ENCODE measurements at regions not wholly inside any gene's neighbourhood (a gene's known extent, or its start where the extent isn't known, plus 50 kb on each side); places are given as distances from the start of the nearest gene placed in this dataset.

DNA sequence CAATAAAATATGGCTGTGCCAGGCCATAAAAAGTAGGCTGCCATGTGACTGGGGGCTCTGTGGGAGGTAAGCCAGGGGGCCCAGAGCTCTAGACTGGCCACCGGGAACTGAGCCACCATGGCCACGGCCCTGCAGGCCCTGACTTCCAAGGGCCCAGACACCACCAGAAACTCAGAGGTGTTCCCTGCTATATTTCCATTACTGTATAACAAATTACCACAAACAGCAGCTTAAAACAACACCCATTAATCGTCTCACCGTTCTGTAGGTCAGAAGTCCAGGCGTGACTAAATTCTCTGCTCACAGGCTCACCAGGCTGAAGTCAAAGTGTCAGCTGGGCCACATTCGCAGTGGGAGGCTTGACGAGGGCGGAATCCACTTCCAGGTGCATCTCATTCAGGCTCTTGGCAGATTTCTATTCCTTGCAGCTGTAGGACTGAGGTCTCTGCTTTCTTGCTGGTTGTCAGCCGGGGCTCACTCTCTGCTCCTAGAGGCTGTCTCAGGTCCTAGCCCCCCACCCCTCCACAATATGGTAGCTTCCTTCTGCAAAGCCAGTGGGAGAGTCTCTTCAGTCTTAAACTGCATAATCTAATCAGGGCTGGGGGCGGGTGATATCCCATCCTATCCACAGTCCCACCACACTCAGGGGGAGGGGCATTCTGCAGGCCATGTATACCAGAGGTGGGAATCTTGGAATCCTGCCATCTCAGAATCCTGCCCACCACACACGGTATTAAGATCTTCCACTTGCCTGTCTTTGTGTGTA lies 125.4 kb downstream of the C5orf15 start:
- no peaks in the 10 kb centered on the region for H3K36me3 ChIP-seq (ENCODE audit: control insufficient read depth in 2 of 2, extremely low read depth in 1 of 2, insufficient read depth in 2 of 2, low read length in 2 of 2)
- no peak overlapping the region for H3K4me2 ChIP-seq (ENCODE audit: control insufficient read depth, extremely low read depth, insufficient read depth, low read depth, low read length)
- TF ChIP-seq, protein P1, sequence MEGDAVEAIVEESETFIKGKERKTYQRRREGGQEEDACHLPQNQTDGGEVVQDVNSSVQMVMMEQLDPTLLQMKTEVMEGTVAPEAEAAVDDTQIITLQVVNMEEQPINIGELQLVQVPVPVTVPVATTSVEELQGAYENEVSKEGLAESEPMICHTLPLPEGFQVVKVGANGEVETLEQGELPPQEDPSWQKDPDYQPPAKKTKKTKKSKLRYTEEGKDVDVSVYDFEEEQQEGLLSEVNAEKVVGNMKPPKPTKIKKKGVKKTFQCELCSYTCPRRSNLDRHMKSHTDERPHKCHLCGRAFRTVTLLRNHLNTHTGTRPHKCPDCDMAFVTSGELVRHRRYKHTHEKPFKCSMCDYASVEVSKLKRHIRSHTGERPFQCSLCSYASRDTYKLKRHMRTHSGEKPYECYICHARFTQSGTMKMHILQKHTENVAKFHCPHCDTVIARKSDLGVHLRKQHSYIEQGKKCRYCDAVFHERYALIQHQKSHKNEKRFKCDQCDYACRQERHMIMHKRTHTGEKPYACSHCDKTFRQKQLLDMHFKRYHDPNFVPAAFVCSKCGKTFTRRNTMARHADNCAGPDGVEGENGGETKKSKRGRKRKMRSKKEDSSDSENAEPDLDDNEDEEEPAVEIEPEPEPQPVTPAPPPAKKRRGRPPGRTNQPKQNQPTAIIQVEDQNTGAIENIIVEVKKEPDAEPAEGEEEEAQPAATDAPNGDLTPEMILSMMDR (optimal IDR thresholded peaks at IDR 0.05 in 1 of 3, IDR thresholded peaks at IDR 0.05 in 1 of 3, conservative IDR thresholded peaks at IDR 0.05 in 1 of 3; ENCODE audit: extremely low read depth in 1 of 3, insufficient read depth in 2 of 3, low read length in 3 of 3): no peak
- TF ChIP-seq EZH2 (IDR thresholded peaks at IDR 0.05; ENCODE audit: low read length): no peak
- peaks cover 12% of the 10 kb centered on the region for H3K4me1 ChIP-seq (ENCODE audit: control insufficient read depth, extremely low read depth, insufficient read depth, low read length)
- no peak overlapping the region for H2AFZ ChIP-seq (ENCODE audit: control insufficient read depth, low read length)
- peaks cover 3% of the 10 kb centered on the region for H3K9me1 ChIP-seq (ENCODE audit: control insufficient read depth, extremely low read depth, insufficient read depth, low read length)
- no peaks in the 10 kb centered on the region for H3K79me2 ChIP-seq (ENCODE audit: control insufficient read depth, insufficient read depth, low read length)
- dilution Hi-C loops (cut with MboI; ENCODE audit: extremely low pct_ligation_motif_present, low sequenced_read_pairs): no loop called here
- FAIRE-seq (no peak), DNase-seq (ENCODE audit: low read depth, low spot score) (no peak)
- no peak overlapping the region for H3K9ac ChIP-seq (ENCODE audit: control insufficient read depth, extremely low read depth, insufficient read depth, low read length)
- H3K27me3 ChIP-seq (ENCODE audit: control insufficient read depth, extremely low read depth, insufficient read depth, low read length): peaks cover 73% of the 10 kb centered on the region
- no peaks in the 10 kb centered on the region for H3K9me3 ChIP-seq (ENCODE audit: control insufficient read depth, low read depth, low read length)
- no peak overlapping the region for H3K4me3 ChIP-seq (ENCODE audit: control insufficient read depth in 2 of 3, extremely low read depth in 1 of 3, insufficient read depth in 2 of 3, low read depth in 1 of 3, low read length in 3 of 3)
- no peak overlapping the region for H3K27ac ChIP-seq (ENCODE audit: control insufficient read depth, insufficient read depth, low read length)
- peaks cover 6% of the 10 kb centered on the region for H4K20me1 ChIP-seq (ENCODE audit: control insufficient read depth, extremely low read depth, insufficient read depth, low read length)

DNA sequence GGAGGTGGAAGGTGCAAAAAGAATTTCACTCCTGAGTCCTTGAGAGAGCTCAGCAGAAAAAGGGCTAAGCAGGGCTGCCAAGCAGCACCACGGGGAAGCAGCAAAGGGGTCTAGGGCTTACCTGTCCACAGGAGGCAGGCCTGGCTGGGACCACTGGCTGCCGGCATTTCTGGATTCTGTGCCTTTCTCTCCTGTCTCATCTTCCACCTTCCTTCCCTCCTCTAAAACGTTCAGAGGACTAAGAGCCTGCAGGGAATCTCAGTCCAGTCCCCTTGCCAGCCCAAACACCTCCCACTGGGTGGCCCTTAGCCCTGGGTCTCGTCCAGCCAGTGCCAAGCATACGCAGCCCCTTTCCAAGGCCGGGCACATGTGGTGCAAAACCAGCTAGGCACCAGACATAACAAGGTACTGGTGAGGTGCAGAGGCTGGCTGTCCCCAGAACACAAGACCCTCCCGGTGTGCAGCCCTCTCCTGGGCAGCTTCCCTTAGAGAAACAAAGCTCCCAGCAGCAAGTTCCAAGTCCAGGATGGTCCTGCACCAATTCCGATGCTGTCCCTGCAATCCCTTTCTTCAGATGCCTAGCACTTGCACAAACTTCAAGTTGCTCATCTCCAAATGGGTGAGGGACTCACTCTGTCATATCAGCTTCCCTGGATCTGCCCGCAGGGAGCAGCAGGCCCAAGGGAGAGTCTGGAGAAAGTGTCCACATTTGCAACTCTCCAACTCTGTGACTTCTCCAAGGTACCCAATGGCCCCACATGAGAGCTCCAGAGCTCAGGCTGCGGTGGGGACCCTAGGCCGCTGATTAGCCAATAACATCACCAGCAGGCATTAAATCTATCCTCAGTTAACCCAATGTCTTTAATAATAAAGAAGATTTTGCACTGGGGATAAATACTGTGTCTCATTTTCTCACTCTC lies 126.3 kb downstream of the C5orf15 start:
- Histone ChIP-seq H3K27me3 (ENCODE audit: control insufficient read depth, extremely low read depth, insufficient read depth, low read length) (peaks cover 67% of the 10 kb centered on the region), H3K9ac (ENCODE audit: control insufficient read depth, extremely low read depth, insufficient read depth, low read length) (no peak overlapping the region), H3K4me3 (ENCODE audit: control insufficient read depth in 2 of 3, extremely low read depth in 1 of 3, insufficient read depth in 2 of 3, low read depth in 1 of 3, low read length in 3 of 3) (no peak overlapping the region), H2AFZ (ENCODE audit: control insufficient read depth, low read length) (no peak overlapping the region), H3K9me1 (ENCODE audit: control insufficient read depth, extremely low read depth, insufficient read depth, low read length) (peaks cover 3% of the 10 kb centered on the region), H3K4me2 (ENCODE audit: control insufficient read depth, extremely low read depth, insufficient read depth, low read depth, low read length) (no peak overlapping the region), H3K36me3 (ENCODE audit: control insufficient read depth in 2 of 2, extremely low read depth in 1 of 2, insufficient read depth in 2 of 2, low read length in 2 of 2) (no peaks in the 10 kb centered on the region), H4K20me1 (ENCODE audit: control insufficient read depth, extremely low read depth, insufficient read depth, low read length) (peaks cover 6% of the 10 kb centered on the region), H3K4me1 (ENCODE audit: control insufficient read depth, extremely low read depth, insufficient read depth, low read length) (peaks cover 12% of the 10 kb centered on the region), H3K9me3 (ENCODE audit: control insufficient read depth, low read depth, low read length) (no peaks in the 10 kb centered on the region), H3K27ac (ENCODE audit: control insufficient read depth, insufficient read depth, low read length) (no peak overlapping the region), H3K79me2 (ENCODE audit: control insufficient read depth, insufficient read depth, low read length) (no peaks in the 10 kb centered on the region)
- dilution Hi-C loops (cut with MboI; ENCODE audit: extremely low pct_ligation_motif_present, low sequenced_read_pairs): no loop called here
- FAIRE-seq (no peak), DNase-seq (ENCODE audit: low read depth, low spot score) (no peak)
- TF ChIP-seq EZH2 (IDR thresholded peaks at IDR 0.05; ENCODE audit: low read length): no peak
- TF ChIP-seq, protein P1 (optimal IDR thresholded peaks at IDR 0.05 in 1 of 3, IDR thresholded peaks at IDR 0.05 in 1 of 3, conservative IDR thresholded peaks at IDR 0.05 in 1 of 3; ENCODE audit: extremely low read depth in 1 of 3, insufficient read depth in 2 of 3, low read length in 3 of 3): no peak
